ENCODE measurements at regions not wholly inside any gene's neighbourhood (a gene's known extent, or its start where the extent isn't known, plus 50 kb on each side); places are given as distances from the start of the nearest gene placed in this dataset.

GRCh38 chr14:84770030-84770429 is 759.9 kb upstream of the FLRT2 start:
- TF ChIP-seq, protein P1, sequence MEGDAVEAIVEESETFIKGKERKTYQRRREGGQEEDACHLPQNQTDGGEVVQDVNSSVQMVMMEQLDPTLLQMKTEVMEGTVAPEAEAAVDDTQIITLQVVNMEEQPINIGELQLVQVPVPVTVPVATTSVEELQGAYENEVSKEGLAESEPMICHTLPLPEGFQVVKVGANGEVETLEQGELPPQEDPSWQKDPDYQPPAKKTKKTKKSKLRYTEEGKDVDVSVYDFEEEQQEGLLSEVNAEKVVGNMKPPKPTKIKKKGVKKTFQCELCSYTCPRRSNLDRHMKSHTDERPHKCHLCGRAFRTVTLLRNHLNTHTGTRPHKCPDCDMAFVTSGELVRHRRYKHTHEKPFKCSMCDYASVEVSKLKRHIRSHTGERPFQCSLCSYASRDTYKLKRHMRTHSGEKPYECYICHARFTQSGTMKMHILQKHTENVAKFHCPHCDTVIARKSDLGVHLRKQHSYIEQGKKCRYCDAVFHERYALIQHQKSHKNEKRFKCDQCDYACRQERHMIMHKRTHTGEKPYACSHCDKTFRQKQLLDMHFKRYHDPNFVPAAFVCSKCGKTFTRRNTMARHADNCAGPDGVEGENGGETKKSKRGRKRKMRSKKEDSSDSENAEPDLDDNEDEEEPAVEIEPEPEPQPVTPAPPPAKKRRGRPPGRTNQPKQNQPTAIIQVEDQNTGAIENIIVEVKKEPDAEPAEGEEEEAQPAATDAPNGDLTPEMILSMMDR (IDR thresholded peaks at IDR 0.05; ENCODE audit: poor library complexity, severe bottlenecking), result no peak
- peak; percentile 85 for TF ChIP-seq EP300 (conservative IDR thresholded peaks at IDR 0.05; ENCODE audit: poor library complexity, severe bottlenecking)
- TF ChIP-seq, protein P2, sequence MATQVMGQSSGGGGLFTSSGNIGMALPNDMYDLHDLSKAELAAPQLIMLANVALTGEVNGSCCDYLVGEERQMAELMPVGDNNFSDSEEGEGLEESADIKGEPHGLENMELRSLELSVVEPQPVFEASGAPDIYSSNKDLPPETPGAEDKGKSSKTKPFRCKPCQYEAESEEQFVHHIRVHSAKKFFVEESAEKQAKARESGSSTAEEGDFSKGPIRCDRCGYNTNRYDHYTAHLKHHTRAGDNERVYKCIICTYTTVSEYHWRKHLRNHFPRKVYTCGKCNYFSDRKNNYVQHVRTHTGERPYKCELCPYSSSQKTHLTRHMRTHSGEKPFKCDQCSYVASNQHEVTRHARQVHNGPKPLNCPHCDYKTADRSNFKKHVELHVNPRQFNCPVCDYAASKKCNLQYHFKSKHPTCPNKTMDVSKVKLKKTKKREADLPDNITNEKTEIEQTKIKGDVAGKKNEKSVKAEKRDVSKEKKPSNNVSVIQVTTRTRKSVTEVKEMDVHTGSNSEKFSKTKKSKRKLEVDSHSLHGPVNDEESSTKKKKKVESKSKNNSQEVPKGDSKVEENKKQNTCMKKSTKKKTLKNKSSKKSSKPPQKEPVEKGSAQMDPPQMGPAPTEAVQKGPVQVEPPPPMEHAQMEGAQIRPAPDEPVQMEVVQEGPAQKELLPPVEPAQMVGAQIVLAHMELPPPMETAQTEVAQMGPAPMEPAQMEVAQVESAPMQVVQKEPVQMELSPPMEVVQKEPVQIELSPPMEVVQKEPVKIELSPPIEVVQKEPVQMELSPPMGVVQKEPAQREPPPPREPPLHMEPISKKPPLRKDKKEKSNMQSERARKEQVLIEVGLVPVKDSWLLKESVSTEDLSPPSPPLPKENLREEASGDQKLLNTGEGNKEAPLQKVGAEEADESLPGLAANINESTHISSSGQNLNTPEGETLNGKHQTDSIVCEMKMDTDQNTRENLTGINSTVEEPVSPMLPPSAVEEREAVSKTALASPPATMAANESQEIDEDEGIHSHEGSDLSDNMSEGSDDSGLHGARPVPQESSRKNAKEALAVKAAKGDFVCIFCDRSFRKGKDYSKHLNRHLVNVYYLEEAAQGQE (IDR thresholded peaks at IDR 0.05; ENCODE audit: borderline replicate concordance), result no peak
